ENCODE measurements at regions not wholly inside any gene's neighbourhood (a gene's known extent, or its start where the extent isn't known, plus 50 kb on each side); places are given as distances from the start of the nearest gene placed in this dataset.

DNA sequence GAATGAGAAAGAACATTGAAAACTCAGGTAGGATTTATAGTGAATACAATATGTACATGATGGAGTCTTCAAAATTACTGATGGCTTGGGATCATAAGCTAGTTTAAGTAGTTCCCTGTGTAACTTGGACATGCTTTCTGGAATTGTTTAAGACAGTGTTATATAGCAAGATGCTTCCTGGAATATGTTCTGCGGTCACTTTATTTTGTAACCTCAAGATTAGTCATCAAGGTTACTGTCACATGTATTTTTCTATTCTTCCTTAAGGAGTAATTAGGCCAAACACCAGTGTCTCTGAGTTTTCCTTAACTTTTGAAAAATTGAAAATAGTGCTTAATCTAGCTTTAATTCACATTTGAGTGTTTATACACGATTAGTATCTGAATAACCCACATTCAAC is 760.3 kb upstream of the ARRDC4 start:
- no peaks in the 10 kb centered on the region for H3K9me2 ChIP-seq (replicated peaks; ENCODE audit: insufficient read depth)
- no peak overlapping the region for H3K27ac ChIP-seq
- no peaks in the 10 kb centered on the region for H3K79me2 ChIP-seq
- H3K9me3 ChIP-seq (ENCODE audit: low read depth), result no peaks in the 10 kb centered on the region
- no peaks in the 10 kb centered on the region for H3K36me3 ChIP-seq (replicated peaks; ENCODE audit: insufficient read depth, low read depth)
- DNase-seq (ENCODE audit: low spot score), result no peak
- H4K20me1 ChIP-seq (ENCODE audit: insufficient read depth, poor library complexity, severe bottlenecking), result no peaks in the 10 kb centered on the region
- TF ChIP-seq CTCF (IDR thresholded peaks at IDR 0.05; ENCODE audit: poor library complexity), result no peak
- no peak for TF ChIP-seq EZH2phosphoT487 (IDR thresholded peaks at IDR 0.05; ENCODE audit: low read depth, severe bottlenecking, unreplicated experiment)
- no peak for TF ChIP-seq EZH2 (IDR thresholded peaks at IDR 0.05; ENCODE audit: borderline replicate concordance)
- H2AFZ ChIP-seq, result no peak overlapping the region
- WGBS (ENCODE audit: low lambda C conversion rate, missing lambda C conversion rate), result 90% methylated on average over 2 of the region's 2 CpGs
- no peaks in the 10 kb centered on the region for H3K27me3 ChIP-seq
- no peaks in the 10 kb centered on the region for H3K4me1 ChIP-seq (ENCODE audit: insufficient read depth)
- H3K4me2 ChIP-seq, result no peak overlapping the region
- no peak overlapping the region for H3K4me3 ChIP-seq

- Histone ChIP-seq H3K9me2 (replicated peaks; ENCODE audit: insufficient read depth) (no peaks in the 10 kb centered on the region), H2AFZ (no peak overlapping the region), H3K9me3 (ENCODE audit: low read depth) (no peaks in the 10 kb centered on the region), H3K4me2 (no peak overlapping the region), H3K4me3 (no peak overlapping the region), H3K27me3 (no peaks in the 10 kb centered on the region), H4K20me1 (ENCODE audit: insufficient read depth, poor library complexity, severe bottlenecking) (no peaks in the 10 kb centered on the region), H3K27ac (no peak overlapping the region), H3K79me2 (no peaks in the 10 kb centered on the region), H3K36me3 (replicated peaks; ENCODE audit: insufficient read depth, low read depth) (no peaks in the 10 kb centered on the region), H3K4me1 (ENCODE audit: insufficient read depth) (no peaks in the 10 kb centered on the region)
- no peak for TF ChIP-seq EZH2phosphoT487 (IDR thresholded peaks at IDR 0.05; ENCODE audit: low read depth, severe bottlenecking, unreplicated experiment)
- TF ChIP-seq CTCF (IDR thresholded peaks at IDR 0.05; ENCODE audit: poor library complexity), result no peak
- TF ChIP-seq EZH2 (IDR thresholded peaks at IDR 0.05; ENCODE audit: borderline replicate concordance), result no peak
- DNase-seq (ENCODE audit: low spot score), result no peak
Measured at GRCh38 chr15:97210277-97210676, 750.2 kb upstream of the ARRDC4 start.

GRCh38 chr15:97215629-97216028 is 744.9 kb upstream of the ARRDC4 start:
- Histone ChIP-seq H3K36me3 (replicated peaks; ENCODE audit: insufficient read depth, low read depth) (no peaks in the 10 kb centered on the region), H3K4me1 (ENCODE audit: insufficient read depth) (no peaks in the 10 kb centered on the region), H3K9me2 (replicated peaks; ENCODE audit: insufficient read depth) (no peaks in the 10 kb centered on the region), H3K27ac (no peak overlapping the region), H3K79me2 (no peaks in the 10 kb centered on the region), H4K20me1 (ENCODE audit: insufficient read depth, poor library complexity, severe bottlenecking) (no peaks in the 10 kb centered on the region), H3K27me3 (no peaks in the 10 kb centered on the region), H3K4me3 (no peak overlapping the region), H3K4me2 (no peak overlapping the region), H2AFZ (no peak overlapping the region), H3K9me3 (ENCODE audit: low read depth) (no peaks in the 10 kb centered on the region)
- DNase-seq (ENCODE audit: low spot score), result no peak
- TF ChIP-seq EZH2 (IDR thresholded peaks at IDR 0.05; ENCODE audit: borderline replicate concordance) (no peak), CTCF (IDR thresholded peaks at IDR 0.05; ENCODE audit: poor library complexity) (no peak), EZH2phosphoT487 (IDR thresholded peaks at IDR 0.05; ENCODE audit: low read depth, severe bottlenecking, unreplicated experiment) (no peak)

DNA sequence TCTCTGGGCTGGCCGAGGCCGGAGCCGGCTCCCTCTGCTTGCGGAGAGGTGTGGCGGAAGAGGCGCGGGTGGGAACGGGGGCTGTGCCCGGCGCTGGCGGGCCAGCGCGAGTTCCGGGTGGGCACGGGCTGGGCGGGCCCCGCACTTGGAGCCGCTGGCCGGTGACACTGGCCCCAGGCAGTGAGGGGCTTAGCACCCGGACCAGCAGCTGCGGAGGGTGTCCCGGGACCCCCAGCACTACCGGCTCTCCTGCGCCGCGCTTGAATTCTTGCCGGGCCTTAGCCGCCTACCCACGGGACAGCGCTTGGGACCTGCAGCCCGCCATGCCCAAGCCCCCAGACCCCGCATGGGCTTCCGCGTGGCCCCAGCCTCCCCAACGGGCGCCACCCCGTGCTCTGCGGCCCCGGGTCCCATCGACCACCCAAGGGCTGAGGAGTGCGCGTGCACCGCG is 736.3 kb upstream of the ARRDC4 start:
- TF ChIP-seq CTCF (IDR thresholded peaks at IDR 0.05; ENCODE audit: poor library complexity), result no peak
- TF ChIP-seq EZH2phosphoT487 (IDR thresholded peaks at IDR 0.05; ENCODE audit: low read depth, severe bottlenecking, unreplicated experiment), result no peak
- TF ChIP-seq EZH2 (IDR thresholded peaks at IDR 0.05; ENCODE audit: borderline replicate concordance), result no peak
- Histone ChIP-seq H3K27me3 (no peaks in the 10 kb centered on the region), H3K9me2 (replicated peaks; ENCODE audit: insufficient read depth) (no peaks in the 10 kb centered on the region), H3K79me2 (no peaks in the 10 kb centered on the region), H3K9me3 (ENCODE audit: low read depth) (no peaks in the 10 kb centered on the region), H3K36me3 (replicated peaks; ENCODE audit: insufficient read depth, low read depth) (no peaks in the 10 kb centered on the region), H4K20me1 (ENCODE audit: insufficient read depth, poor library complexity, severe bottlenecking) (no peaks in the 10 kb centered on the region), H3K4me1 (ENCODE audit: insufficient read depth) (no peaks in the 10 kb centered on the region), H3K4me3 (no peak overlapping the region), H3K4me2 (no peak overlapping the region), H2AFZ (no peak overlapping the region), H3K27ac (no peak overlapping the region)
- DNase-seq (ENCODE audit: low spot score), result no peak
- WGBS (ENCODE audit: low lambda C conversion rate, missing lambda C conversion rate), result 95% methylated on average over 19 of the region's 44 CpGs
